WI38 (cell line): ENCODE measurements at regions not wholly inside any gene's neighbourhood (a gene's known extent, or its start where the extent isn't known, plus 50 kb on each side); places are given as distances from the start of the nearest gene placed in this dataset.

Experiments
- H3K4me3 ChIP-seq: 2 replicates; pipeline ENCODE4 v1.5.1; 2011; ENCODE audit warnings: low read depth, mild to moderate bottlenecking, control low read depth, low read length
- CTCF ChIP-seq: IDR thresholded peaks from 2 replicates; pipeline ENCODE4 v1.5.1; 2012; ENCODE audit warnings: low read depth, mild to moderate bottlenecking, control low read depth, low read length

- TF ChIP-seq CTCF: no peak
- H3K4me3 ChIP-seq: no peak overlapping the region
Observed at GRCh38 chr2:36087344-36087743, 268.2 kb upstream of the CRIM1 start.

- no peak for TF ChIP-seq CTCF
- no peak overlapping the region for H3K4me3 ChIP-seq
Observed at GRCh38 chr2:36079793-36080192, 275.8 kb upstream of the CRIM1 start.

GRCh38 chr2:36074008-36074407 is 281.6 kb upstream of the CRIM1 start:
- H3K4me3 ChIP-seq: no peak overlapping the region
- no peak for TF ChIP-seq CTCF

GRCh38 chr2:36071698-36072097 is 283.9 kb upstream of the CRIM1 start:
- no peak for TF ChIP-seq CTCF
- no peak overlapping the region for H3K4me3 ChIP-seq

- no peak for TF ChIP-seq CTCF
- no peak overlapping the region for H3K4me3 ChIP-seq
Observed at GRCh38 chr2:36069074-36069473, 286.5 kb upstream of the CRIM1 start.

- H3K4me3 ChIP-seq: no peak overlapping the region
- no peak for TF ChIP-seq CTCF
Observed at GRCh38 chr2:36068086-36068485, 287.5 kb upstream of the CRIM1 start.

GRCh38 chr2:36060133-36060532 is 295.4 kb upstream of the CRIM1 start:
- H3K4me3 ChIP-seq: no peak overlapping the region
- no peak for TF ChIP-seq CTCF
